ENCODE measurements at regions not wholly inside any gene's neighbourhood (a gene's known extent, or its start where the extent isn't known, plus 50 kb on each side); places are given as distances from the start of the nearest gene placed in this dataset.

GRCh38 chr21:14903172-14903865 is 161.5 kb downstream of the NRIP1 start:
- intact Hi-C loops (cut with DNase I): no loop called here
- H3K4me3 ChIP-seq: no peak overlapping the region
- no peaks in the 10 kb centered on the region for H3K27me3 ChIP-seq
- H3K36me3 ChIP-seq: no peaks in the 10 kb centered on the region
- TF ChIP-seq EP300 (IDR thresholded peaks at IDR 0.05): no peak
- no peak for DNase-seq
- no peak overlapping the region for H3K27ac ChIP-seq
- no peaks in the 10 kb centered on the region for H3K9me3 ChIP-seq
- 92 to 95% (median 94%) methylated on average over 3 of the region's 3 CpGs for WGBS, 3 donors
- H3K4me1 ChIP-seq (ENCODE audit: insufficient read depth): peaks cover 1% of the 10 kb centered on the region

- intact Hi-C loops (cut with DNase I): no loop called here
- H3K36me3 ChIP-seq: no peaks in the 10 kb centered on the region
- WGBS, 3 donors: 71 to 79% (median 75%) methylated on average over 3 of the region's 3 CpGs
- H3K27me3 ChIP-seq: no peaks in the 10 kb centered on the region
- no peak overlapping the region for H3K4me3 ChIP-seq
- no peak for DNase-seq
- no peaks in the 10 kb centered on the region for H3K9me3 ChIP-seq
- no peak overlapping the region for H3K27ac ChIP-seq
- peaks cover 1% of the 10 kb centered on the region for H3K4me1 ChIP-seq (ENCODE audit: insufficient read depth)
- TF ChIP-seq EP300 (IDR thresholded peaks at IDR 0.05): no peak
- no peak for TF ChIP-seq POLR2A (IDR thresholded peaks at IDR 0.05)
- TF ChIP-seq CTCF (IDR thresholded peaks at IDR 0.05): no peak
These were observed 163.3 kb downstream of the NRIP1 start for GRCh38 chr21:14901482-14901958.

- no peak for DNase-seq
- H3K36me3 ChIP-seq: no peaks in the 10 kb centered on the region
- TF ChIP-seq EP300 (IDR thresholded peaks at IDR 0.05) (no peak), POLR2A (IDR thresholded peaks at IDR 0.05) (no peak), CTCF (IDR thresholded peaks at IDR 0.05) (no peak)
- H3K4me3 ChIP-seq: no peak overlapping the region
- no peaks in the 10 kb centered on the region for H3K27me3 ChIP-seq
- no peak overlapping the region for H3K27ac ChIP-seq
- WGBS, 3 donors: 14 to 45% (median 15%) methylated on average over 1 of the region's 1 CpG
- intact Hi-C loops (cut with DNase I): no loop called here
- H3K4me1 ChIP-seq (ENCODE audit: insufficient read depth): peaks cover 1% of the 10 kb centered on the region
- no peaks in the 10 kb centered on the region for H3K9me3 ChIP-seq
These were observed 164.2 kb downstream of the NRIP1 start for GRCh38 chr21:14900611-14901010.

GRCh38 chr21:14900058-14900457 is 164.7 kb downstream of the NRIP1 start:
- H3K9me3 ChIP-seq: no peaks in the 10 kb centered on the region
- no peaks in the 10 kb centered on the region for H3K36me3 ChIP-seq
- intact Hi-C loops (cut with DNase I): no loop called here
- TF ChIP-seq POLR2A (IDR thresholded peaks at IDR 0.05) (no peak), EP300 (IDR thresholded peaks at IDR 0.05) (no peak), CTCF (IDR thresholded peaks at IDR 0.05) (no peak)
- peaks cover 1% of the 10 kb centered on the region for H3K4me1 ChIP-seq (ENCODE audit: insufficient read depth)
- H3K27ac ChIP-seq: no peak overlapping the region
- DNase-seq: no peak
- H3K4me3 ChIP-seq: no peak overlapping the region
- H3K27me3 ChIP-seq: no peaks in the 10 kb centered on the region

- Histone ChIP-seq H3K27ac (no peak overlapping the region), H3K36me3 (no peaks in the 10 kb centered on the region), H3K4me1 (ENCODE audit: insufficient read depth) (peaks cover 1% of the 10 kb centered on the region), H3K27me3 (no peaks in the 10 kb centered on the region), H3K4me3 (no peak overlapping the region), H3K9me3 (no peaks in the 10 kb centered on the region)
- DNase-seq: no peak
- TF ChIP-seq EP300 (IDR thresholded peaks at IDR 0.05): no peak
- 93 to 95% (median 94%) methylated on average over 2 of the region's 2 CpGs for WGBS, 3 donors
- intact Hi-C loops (cut with DNase I): no loop called here
These were observed 169.0 kb downstream of the NRIP1 start for GRCh38 chr21:14895792-14896191.
